Testis (tissue), 2 donors: ENCODE measurements at regions not wholly inside any gene's neighbourhood (a gene's known extent, or its start where the extent isn't known, plus 50 kb on each side); places are given as distances from the start of the nearest gene placed in this dataset.

Experiments
- DNase-seq: peaks from one replicate; pipeline ENCODE4 v3.0.0-alpha.2; 2019
- H3K27ac ChIP-seq, 2 donors: fragments of 200-600 bp; sonication (generic); one replicate each; pipeline ENCODE4 v1.5.1; 2019
- H3K27me3 ChIP-seq: fragments of 200-600 bp; sonication (generic); one replicate; pipeline ENCODE4 v1.5.1; 2019
- H3K36me3 ChIP-seq: fragments of 200-600 bp; sonication (generic); one replicate; pipeline ENCODE4 v1.5.1; 2017; ENCODE audit warnings: low read depth; ENCODE audit errors: missing control alignments
- H3K4me1 ChIP-seq: fragments of 200-600 bp; sonication (generic); one replicate; pipeline ENCODE4 v1.5.1; 2019
- H3K4me3 ChIP-seq, 2 donors: fragments of 200-600 bp; sonication (generic); one replicate each; pipeline ENCODE4 v1.5.1; 2017 to 2019
- H3K9me3 ChIP-seq: fragments of 200-600 bp; sonication (generic); one replicate; pipeline ENCODE4 v1.5.1; 2017
- CTCF ChIP-seq, 3 experiments: fragments of 450-650 bp in 2 of 3; fragments of 200-600 bp in 1 of 3; sonication (generic) in 1 of 3; IDR thresholded peaks; one replicate each; pipeline ENCODE4 v1.5.1; 2016 to 2019; ENCODE audit warnings: antibody characterized with exemption in 3 of 3, mild to moderate bottlenecking in 2 of 3, moderate library complexity in 1 of 3
- POLR2A ChIP-seq: fragments of 450-650 bp; IDR thresholded peaks from one replicate; pipeline ENCODE4 v1.6.1; 2017; ENCODE audit warnings: antibody characterized with exemption, mild to moderate bottlenecking, moderate library complexity
- WGBS, 2 donors: methylation state at CpG; one replicate each; pipeline ENCODE4 v1.1.5; 2018; 5-methylcytosine and 5-hydroxymethylcytosine counted together
- intact Hi-C: fragments of 100-400 bp; cut with DNase I; formaldehyde crosslinking; loops from one replicate; pipeline ENCODE4 v1.15.1; 2023; ENCODE audit warnings: low total_unique reads

DNA sequence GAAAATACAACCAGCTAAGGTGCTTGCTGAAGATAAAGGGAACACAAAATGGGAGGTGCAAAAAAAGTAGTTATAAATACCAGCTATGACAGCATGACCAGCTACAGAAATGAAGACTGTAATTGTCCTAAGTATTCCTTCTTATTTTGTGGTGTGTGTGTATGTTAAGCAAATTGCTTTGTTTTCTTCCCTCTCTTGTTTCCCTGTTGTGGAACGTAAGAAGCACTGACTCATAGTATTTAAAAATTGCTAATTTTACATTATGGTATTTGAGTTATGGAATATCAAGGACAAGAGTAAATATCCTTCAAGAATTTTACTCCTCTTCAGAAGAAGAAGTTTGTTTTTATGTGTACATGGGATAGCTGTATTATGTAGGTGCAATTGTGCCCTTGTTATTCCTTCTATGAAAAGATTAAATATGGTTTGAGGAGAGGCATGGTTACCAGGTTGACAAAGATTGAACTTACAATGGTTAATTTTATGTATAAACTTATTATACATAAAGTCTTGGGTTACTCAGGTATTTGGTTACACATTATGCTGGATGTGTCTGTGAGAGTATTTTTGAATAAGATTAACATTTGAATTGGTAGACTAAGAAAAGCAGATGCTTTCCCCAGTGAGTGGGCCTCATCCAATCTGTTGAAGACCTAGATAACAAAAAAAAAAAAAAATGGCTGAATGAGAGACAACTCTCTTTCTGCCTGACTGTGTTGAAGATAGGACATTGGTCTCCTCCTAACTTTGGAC is 1132.1 kb upstream of the ALCAM start:
- Histone ChIP-seq H3K36me3 (no peaks in the 10 kb centered on the region), H3K9me3 (no peaks in the 10 kb centered on the region), H3K27me3 (no peaks in the 10 kb centered on the region), H3K27ac (no peak overlapping the region), H3K4me3 (no peak overlapping the region), H3K4me1 (no peaks in the 10 kb centered on the region)
- WGBS, 2 donors, result 89 to 91% methylated on average over 1 of the region's 1 CpG
- intact Hi-C loops, result no loop called here
- TF ChIP-seq CTCF (IDR thresholded peaks at IDR 0.05), result no peak
- TF ChIP-seq POLR2A, result no peak
- DNase-seq, result no peak

GRCh38 chr3:104244680-104245220 is 1122.0 kb upstream of the ALCAM start:
- no peaks in the 10 kb centered on the region for H3K36me3 ChIP-seq
- no peak for DNase-seq
- TF ChIP-seq POLR2A, result no peak
- no peak for TF ChIP-seq CTCF (IDR thresholded peaks at IDR 0.05)
- H3K4me3 ChIP-seq, result no peak overlapping the region
- intact Hi-C loops, result no loop called here
- no peak overlapping the region for H3K27ac ChIP-seq
- no peaks in the 10 kb centered on the region for H3K27me3 ChIP-seq
- H3K9me3 ChIP-seq, result no peaks in the 10 kb centered on the region
- WGBS, 2 donors, result 65 to 66% methylated on average over 4 of the region's 4 CpGs
- H3K4me1 ChIP-seq, result no peaks in the 10 kb centered on the region

GRCh38 chr3:104245261-104245660 is 1121.4 kb upstream of the ALCAM start:
- intact Hi-C loops, result no loop called here
- Histone ChIP-seq H3K9me3 (no peaks in the 10 kb centered on the region), H3K36me3 (no peaks in the 10 kb centered on the region), H3K4me1 (no peaks in the 10 kb centered on the region), H3K27ac (no peak overlapping the region), H3K27me3 (no peaks in the 10 kb centered on the region), H3K4me3 (no peak overlapping the region)
- no peak for DNase-seq
- 39 to 41% methylated on average over 3 of the region's 3 CpGs for WGBS, 2 donors
- TF ChIP-seq POLR2A (no peak), CTCF (IDR thresholded peaks at IDR 0.05) (no peak)

DNA sequence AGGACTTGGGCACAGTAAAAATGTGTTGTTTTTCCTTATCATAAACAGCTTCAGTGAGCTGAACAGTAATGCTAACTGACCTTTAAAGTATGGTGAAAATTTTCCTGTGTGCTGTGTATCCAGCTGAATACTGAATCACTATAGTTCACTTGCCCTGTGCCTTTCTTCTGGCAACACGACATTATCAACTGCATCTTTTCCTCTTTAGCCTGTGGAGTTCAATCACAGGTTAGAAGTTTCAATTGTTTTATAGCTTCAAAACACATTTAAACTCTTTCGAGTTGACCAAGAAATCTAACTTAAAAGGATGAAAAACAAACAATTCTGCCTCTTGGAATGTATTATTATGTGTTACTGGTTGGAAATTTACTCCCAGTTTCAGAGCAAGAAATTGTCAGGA is 1120.7 kb upstream of the ALCAM start:
- no peak overlapping the region for H3K27ac ChIP-seq
- no peak for DNase-seq
- H3K4me1 ChIP-seq, result no peaks in the 10 kb centered on the region
- no peaks in the 10 kb centered on the region for H3K27me3 ChIP-seq
- intact Hi-C loops, result no loop called here
- TF ChIP-seq CTCF (IDR thresholded peaks at IDR 0.05) (no peak), POLR2A (no peak)
- H3K36me3 ChIP-seq, result no peaks in the 10 kb centered on the region
- no peaks in the 10 kb centered on the region for H3K9me3 ChIP-seq
- no peak overlapping the region for H3K4me3 ChIP-seq
- 14 to 18% methylated on average over 2 of the region's 2 CpGs for WGBS, 2 donors

GRCh38 chr3:104257486-104257885 is 1109.2 kb upstream of the ALCAM start:
- DNase-seq, result no peak
- Histone ChIP-seq H3K4me1 (no peaks in the 10 kb centered on the region), H3K4me3 (no peak overlapping the region), H3K36me3 (no peaks in the 10 kb centered on the region), H3K9me3 (no peaks in the 10 kb centered on the region), H3K27me3 (no peaks in the 10 kb centered on the region), H3K27ac (no peak overlapping the region)
- intact Hi-C loops, result no loop called here
- 86 to 89% methylated on average over 4 of the region's 4 CpGs for WGBS, 2 donors
- TF ChIP-seq CTCF (IDR thresholded peaks at IDR 0.05) (no peak), POLR2A (no peak)
